Right renal cortex interstitium (tissue), 3 donors: ENCODE measurements at regions not wholly inside any gene's neighbourhood (a gene's known extent, or its start where the extent isn't known, plus 50 kb on each side); places are given as distances from the start of the nearest gene placed in this dataset.

Experiments used
- DNase-seq, 3 donors: peaks; one replicate each; pipeline ENCODE4 v3.0.0-alpha.2; 2013; ENCODE audit warnings: low read depth in 3 of 3, low spot score in 2 of 3

DNA sequence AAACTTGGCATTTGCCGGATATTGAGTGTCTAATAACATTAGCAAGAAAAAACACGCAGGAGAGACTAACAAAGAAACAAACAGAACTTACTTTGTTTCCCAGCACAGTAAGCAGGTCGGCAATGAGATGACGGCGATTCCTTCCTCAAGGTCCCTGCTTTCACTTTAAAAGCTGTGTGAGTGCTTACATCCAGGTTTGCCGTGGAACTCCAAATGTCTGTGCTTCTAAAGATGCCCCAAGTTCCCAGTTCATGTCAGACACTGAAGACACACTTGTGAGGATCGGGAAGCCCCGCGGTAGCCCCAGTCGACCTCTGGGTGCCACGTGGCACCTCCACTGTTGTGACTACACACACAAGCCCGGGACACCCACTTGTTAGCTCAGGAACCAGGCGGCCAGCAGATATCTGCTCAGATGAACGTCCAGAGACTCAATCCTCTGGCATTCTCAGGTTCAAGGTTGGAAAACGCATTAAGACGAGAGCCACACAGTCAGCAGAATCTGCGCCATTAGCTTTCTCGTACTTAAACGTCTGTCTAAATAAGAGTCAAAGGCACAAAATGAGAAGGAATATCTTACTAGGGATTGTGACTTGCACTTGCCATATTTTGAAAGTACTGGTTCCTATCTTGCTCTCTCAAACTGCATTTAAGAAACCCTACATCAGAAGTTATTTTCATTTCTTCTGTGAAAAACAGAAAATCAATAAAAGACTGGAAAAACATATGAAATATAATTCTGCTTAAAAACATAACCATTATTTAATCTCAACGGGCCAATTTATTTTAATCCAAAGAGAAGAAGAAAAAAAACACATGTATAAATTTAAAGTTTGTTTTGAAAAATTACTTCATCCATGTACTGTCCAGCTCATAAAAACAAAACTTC lies 207.6 kb upstream of the KLF14 start:
- DNase-seq: no peak

DNA sequence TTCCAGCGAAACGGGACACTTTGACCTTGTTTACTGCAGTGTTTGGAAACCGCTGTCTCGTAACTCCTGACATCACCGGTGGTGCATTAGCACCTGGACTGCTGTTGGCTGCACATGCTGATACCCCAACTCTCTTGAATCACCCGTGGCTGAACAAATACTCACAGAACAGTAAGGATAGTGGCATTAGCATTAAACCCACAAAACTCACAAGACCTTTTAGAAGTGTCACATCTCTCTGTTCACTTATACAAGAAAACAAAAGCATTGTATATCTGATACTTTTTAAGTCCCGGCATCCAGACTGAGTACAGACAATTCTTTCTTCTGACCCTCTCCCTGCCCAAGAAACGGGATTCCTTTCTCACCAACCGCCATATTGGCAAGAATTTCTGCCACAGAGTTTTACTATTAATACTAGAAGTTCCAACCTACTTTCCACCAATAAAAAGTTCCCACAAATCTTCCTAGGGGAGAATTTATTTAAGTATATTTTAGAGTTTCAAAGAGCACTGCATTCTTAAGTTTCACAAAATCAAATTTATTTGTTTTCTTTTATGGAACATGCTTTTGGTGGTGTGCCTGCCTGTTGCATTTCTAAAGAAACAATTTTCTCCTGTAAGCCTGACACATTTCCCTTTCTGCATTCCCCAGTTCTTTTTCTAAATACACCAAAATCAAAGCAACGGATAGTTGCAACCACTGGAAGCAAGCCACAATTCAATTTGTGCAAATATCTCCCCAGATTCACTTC lies 208.4 kb upstream of the KLF14 start:
- DNase-seq: no peak

DNA sequence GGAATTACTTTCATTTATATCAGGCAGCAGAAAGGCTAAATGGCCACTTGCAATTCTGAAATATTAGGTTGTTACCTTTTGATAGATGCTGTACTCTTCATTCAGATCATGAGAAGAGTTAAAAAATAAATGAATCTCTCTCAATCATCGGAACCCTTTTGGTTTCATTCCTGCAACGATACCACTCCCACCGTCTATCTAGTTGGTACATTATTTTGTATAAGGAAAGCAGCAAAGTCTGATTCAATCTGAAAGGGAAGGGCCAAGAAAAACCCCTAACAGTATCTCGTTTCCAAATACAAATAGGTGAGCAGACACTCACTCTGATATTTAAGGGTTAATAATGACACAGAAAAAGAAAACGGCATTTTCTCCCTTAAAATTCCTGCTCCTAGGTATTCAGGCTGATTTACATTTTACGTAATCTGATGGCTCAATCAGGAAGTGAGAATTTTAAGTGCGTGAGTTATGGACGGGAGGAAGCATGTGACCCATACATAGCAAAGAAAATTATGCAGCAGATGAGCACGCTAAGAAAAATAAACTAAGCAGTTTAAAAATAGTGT lies 209.4 kb upstream of the KLF14 start:
- DNase-seq: no peak

DNA sequence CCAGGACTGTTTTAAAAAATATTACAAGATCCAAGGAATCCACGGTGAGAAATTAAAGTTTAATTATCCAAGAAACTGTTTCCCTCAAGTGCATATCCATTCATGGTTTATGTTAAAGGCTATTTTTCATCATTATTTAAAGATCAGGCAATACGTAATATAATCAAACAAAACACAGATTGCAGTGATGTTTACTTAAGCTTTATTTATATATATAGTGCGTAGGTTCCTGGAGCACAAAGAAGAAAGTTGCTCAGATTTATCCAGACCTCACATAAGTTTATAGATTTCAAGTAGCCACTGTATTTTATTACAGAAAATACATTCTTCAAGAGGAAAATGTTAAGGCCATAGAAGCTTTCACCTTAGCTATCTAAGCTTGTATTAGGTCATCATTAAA lies 210.0 kb upstream of the KLF14 start:
- DNase-seq: no peak

DNA sequence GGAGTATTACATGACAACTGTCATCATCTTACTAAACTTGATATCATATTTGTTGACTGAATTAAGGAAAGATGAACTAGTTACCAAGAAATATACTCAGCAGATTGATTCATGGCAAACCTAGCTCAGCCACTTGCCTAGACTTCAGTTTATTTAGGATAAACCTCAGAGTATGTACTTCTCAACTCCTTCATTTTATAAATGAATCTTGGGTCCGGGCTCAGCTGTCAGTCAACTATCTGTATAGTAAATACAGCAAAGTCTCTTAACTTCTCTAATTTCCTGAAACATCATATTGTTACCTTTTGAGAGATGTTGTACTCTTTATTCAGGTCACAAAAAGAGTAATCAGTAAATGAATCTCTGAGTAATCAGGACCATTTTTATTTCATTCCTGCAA lies 211.0 kb upstream of the KLF14 start:
- DNase-seq: no peak

DNA sequence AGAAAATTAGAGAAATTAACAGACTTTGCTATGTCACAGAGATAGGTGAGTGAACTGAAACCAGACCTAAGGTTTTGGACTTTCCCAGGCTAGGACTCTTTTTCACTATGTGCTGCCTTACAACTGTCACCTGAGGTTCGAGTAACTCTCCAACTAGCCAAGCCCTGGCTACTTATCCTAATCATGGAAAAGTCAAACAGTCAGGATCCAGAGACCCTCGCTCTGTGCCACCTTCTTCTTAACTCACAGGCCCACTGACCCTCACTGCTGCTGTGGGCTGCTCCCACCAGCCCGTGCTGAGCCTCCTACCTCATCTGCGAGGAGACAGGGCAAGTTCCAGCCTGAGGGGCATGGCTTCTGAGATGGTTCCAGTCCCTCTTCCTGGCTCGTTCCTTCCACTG lies 211.4 kb upstream of the KLF14 start:
- no peak for DNase-seq

DNA sequence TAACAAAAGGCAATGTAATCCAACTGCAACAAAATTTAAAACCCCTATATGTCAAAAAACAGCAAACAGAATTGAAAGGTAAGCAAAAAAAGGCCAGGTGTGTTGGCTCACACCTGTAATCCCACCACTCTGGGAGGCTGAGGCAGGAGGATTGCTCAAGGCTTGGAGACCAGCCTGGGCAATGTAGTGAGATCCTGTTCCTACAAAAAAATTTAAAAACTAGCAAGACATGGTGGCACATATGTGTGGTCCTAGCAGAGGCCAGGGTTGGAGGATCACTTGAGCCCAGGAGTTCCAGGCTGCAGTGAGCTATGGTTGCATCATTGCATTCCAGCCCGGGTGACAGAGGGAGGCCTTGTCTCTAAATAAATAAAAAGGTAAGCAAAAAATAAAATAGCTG lies 212.1 kb upstream of the KLF14 start:
- DNase-seq: no peak

DNA sequence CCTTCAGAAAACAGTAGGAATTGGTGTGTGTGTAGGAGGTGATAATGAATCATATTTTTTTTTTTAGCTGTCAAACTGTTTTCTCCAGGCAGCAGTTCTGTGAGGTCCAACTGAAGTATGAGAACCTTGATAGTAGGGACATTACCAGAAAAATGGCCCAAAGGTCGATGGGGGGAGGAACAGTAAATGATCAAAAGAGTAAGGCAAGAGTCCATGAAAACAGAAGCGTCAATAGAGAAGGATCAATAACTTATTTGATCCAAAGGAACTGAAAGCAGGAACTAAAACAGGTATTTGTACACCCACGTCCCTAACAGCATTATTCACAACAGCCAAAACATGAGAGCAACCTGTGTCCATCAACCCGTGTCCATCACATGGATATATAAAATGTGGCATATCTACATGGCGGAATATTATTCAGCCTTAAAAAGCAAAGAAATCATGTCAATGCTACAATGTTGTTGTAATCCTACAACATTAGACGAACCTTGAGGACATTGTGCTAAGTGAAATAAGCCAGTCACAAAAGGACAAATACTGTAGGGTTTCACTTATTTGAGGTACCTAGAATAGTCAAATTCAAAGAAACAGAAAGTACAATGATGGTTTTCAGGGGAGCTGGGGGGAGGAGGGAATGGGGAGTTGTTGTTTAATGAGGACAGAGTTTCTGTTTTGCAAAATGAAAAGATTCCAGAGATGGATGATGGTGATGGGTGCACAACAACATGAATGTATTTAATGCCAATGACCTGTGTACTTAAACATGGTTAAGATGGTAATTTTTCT lies 214.0 kb upstream of the KLF14 start:
- no peak for DNase-seq

DNA sequence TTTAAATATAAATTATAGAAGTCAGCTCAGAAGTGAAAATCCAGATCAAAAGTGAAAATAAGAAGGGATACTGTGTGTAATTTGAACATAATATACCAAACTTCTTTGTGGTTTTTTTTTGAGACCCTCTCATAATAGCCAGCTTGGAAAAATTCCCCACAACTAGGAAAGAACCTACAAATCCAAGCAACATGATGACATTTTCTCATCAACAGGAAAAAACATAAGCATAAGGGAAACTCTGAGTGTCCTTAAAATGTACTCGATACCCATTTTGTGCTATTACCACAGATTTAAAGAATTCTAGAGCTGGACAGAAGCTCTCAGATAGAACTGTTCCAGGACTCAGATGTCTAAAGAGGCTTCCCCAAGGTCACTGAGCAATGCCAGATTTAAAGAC lies 214.8 kb upstream of the KLF14 start:
- DNase-seq: no peak

DNA sequence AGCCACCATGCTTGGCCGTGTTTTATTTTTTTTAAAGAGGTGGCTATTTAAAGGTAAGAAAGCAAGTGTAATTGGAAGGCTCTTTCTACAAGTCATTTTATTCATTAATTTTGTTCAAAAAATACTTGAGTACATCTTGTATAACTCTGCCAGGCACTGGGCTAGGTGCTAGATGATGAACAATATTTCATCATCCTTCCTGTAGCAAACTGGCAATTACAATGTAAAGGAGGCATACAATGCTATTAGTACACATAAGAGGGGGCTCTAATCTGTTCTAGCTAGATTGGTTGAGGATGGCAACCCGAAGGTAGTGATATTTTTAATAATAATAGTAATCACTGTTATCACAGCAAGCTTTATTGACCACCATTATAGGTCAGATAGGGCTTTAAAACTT lies 215.5 kb upstream of the KLF14 start:
- no peak for DNase-seq

DNA sequence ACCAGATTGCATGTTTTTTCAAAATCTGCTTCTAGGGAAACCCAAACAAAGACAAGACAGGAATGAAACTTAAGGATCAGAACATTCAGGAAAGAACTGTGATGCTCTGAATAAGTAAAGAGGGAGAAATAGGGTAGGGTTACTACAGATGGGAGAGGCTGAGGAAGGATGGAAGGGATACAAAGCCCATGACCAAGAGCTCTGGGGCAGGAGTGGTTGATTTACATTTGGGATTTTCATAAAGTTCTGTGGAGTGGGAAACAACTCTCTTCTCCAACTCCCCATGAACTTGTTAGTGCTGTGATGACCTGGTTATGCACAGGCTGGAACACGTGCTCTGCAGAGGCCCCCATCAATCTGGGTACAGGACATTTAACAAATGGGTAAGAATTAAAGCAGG lies 216.0 kb upstream of the KLF14 start:
- no peak for DNase-seq

DNA sequence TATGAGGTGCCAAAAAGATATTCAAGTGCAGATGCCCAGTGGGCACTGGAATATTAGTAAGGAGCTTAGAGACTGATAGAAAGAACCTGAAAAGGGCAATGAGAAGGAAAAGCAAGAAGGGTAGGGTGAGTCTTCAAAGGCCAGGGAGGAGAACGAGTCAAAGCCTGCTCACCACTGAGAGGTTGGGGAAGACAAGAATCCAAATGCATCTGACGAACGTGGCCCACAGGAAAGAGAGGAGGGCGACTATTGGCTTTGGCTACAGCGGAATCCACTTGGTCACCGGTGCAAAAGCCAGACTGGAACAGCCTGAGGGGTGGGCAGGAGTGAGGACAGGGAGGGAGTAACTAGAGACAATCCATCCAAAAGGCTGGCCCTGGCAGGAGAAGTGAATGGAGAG lies 216.7 kb upstream of the KLF14 start:
- DNase-seq: no peak

DNA sequence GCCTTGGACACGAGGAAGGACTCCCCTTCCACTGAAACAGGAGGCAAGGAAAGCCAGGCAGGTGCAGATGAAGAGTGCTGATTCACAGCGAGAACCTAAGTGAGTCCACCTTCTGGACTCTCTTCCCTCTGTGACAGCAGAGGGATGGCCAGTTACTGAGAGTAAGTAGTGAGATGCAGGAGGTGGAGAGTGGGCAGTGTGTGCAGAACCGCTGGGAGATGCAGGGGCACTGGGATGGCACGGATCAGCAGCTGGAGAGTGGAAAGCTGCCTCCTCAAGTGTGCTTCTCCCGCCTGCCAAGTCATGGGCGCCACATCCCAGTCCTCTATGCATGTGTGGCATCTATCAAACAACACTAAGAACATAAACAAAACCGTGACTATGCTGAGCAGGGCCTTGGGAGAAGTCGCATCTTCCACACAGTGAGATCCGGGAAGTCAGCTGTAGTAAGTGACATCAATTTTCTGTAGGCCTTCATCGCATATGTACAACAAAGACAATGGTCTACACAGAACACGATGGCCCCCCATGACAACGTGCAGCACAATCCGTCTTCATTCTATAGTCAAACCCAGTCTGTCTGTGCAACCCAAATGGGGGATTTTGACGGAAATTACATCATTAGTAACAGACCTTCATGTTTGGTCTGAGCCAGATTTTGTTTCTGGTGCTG lies 217.4 kb upstream of the KLF14 start:
- no peak for DNase-seq

DNA sequence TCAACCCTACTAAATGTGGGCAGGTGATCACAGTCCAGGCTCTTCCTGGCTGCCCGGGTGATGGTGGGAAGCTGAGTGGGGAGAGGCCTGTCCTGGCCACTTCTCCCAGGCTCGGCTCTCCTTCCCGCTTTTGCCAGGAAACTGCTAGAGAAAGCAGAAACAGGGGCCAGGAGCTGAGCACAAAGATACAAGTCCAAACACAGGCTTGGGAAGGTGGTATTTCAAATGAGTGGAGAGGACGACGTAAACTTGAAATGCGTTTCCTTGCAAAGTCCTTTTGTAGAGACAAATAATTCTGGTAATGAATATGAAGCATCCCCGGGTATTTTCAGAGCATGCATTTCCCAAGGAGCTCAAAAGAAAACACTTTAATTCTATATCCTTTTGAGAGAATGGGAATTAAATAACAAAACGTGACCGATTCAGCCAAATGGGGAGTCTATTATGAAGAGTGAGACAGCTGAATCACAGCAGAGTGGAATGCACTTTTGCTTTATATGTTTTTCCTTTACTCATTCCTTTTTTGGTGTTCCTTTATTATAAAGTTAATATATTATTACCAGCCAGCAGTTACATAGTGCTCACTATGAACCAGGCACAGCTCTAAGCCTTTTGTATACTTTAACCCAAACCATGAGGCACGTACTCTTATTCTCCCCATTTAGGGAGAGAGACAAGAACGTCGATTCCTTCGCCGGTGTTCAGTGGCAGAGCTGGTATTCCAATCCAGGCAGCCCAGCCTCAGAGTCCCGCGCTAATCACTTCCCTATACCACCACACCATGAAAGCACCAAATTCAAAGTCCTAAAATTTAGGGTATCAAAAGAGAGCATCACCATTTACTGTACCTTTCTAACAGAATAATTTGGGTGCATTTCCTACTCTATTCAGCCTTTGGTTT lies 218.2 kb upstream of the KLF14 start:
- no peak for DNase-seq

DNA sequence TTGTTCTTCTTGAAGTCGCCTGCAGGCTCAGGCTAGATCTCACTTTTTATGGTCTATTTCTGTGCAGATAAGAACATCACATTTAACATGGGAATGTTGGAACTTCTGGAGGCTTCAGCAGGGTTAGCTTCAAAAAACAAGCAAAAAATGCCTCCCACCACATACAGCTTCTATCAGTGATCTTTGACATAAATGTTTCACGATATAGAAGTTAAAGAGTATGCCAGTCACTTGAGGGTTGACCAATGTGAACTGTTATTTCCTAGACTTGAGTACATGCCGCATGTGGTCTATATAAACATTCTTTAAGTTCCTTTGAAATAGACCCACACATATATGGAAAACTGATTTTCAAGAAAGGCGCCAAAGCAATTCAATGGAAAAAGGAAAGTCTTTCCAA lies 219.2 kb upstream of the KLF14 start:
- DNase-seq: no peak

DNA sequence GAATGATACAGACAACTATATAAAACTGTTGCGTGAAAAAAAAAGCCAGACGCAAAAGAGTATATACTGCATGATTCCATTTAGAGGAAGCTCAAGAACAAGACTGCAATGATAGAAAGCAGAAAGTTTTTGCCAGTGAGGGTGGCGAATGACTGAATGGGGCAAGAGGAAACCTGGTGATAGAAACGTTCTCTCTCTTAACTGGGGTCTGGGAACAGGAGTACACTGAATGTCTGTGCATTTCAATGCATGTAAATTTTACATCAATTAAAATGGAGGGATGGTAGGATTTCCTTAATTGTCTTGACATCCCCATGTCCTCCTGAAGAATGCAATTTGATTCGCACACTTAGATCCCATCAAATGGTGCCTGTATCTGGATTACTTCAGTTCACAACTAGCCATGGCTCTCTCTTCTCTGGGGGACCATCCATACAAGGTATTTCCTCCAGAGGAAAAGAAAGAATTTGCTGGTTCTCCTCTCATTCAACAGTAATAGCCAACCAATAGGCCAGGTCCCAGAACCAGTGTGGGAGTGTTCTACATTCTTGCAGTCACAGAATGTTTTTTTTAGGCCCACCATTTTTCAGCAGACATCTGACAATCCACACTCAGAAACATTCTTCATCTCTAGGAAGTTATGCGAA lies 221.0 kb upstream of the KLF14 start:
- no peak for DNase-seq

DNA sequence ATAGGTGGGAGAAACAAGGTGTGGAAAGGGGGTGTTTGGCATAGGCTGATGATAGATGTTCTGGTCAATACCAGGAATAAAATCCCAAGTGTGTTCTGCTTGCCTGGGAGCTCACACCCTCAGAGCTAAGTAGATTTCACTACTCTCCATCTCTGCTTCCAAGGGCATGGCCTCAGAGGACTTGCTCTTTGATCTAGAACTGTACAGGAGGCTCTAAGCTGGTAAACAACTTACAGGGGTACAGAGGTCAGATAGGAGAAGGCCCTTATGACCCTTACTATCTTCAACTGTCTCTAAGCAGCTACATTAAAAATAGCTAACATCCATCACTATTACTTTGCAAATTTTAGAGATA lies 221.5 kb upstream of the KLF14 start:
- DNase-seq: no peak

DNA sequence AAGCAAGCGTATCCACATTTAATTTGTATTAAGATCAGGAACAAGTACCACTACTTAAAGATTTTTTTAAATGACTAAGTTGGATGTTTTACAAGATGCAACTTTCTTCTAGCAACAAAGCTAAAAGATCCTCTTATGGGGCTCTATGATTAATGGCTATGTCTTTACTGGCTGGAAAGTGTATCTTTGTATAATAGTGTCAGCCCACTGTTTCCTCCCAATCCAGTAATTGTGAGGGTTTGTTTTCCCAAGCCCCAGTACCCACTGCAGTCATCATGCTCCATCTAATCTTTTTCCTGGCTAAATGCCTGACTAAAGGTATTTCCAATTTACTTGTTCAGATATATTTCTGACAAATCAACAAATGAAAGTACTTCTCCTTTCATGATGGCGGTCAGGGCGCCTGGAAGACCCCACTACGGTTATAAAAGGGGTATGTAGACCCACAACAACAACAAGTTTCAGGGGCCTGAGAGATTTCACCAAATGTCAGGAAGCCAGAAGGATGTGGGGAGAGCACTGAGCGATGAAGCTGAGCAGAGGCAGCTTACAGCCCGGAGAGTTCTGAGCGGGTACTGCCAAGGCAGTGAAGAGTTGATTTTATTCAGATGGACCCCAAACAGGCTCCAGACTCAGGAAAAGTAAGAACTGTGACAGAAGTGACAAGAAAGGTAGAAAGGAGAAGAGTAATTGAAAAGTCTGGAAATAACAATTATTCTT lies 222.6 kb upstream of the KLF14 start:
- no peak for DNase-seq

DNA sequence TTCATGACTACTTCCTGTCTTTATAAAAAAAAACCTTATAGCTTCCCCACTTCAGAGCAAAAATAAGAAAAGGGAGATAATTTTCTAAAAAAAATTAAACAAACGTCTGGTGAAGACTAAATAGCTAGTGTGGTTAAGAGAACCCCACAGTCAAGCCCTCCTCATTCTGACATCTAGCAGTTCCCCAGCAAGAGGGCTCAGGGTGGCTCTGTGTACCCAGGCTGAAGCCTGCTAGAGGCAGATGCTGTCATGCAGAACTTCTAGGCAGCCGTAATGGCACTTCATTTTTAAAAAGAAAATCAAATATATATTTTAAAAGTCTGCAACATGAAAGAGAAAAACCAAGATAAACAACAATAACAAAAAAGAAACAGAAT lies 223.1 kb upstream of the KLF14 start:
- DNase-seq: no peak
